Stomach (tissue), 8 donors: ENCODE measurements at regions not wholly inside any gene's neighbourhood (a gene's known extent, or its start where the extent isn't known, plus 50 kb on each side); places are given as distances from the start of the nearest gene placed in this dataset.

Experiments used
- DNase-seq, 2 donors: peaks; one replicate each; pipeline versions ENCODE4 v3.0.0 to v3.0.0-alpha.2; 2013 to 2019
- H3K27ac ChIP-seq, 5 donors: fragments of 200-600 bp in 4 of 5; sonication (generic) in 4 of 5; one replicate each; pipeline ENCODE4 v1.5.1; 2013 to 2019; ENCODE audit warnings: mild to moderate bottlenecking in 1 of 5, moderate library complexity in 1 of 5
- H3K27me3 ChIP-seq, 3 donors: fragments of 200-600 bp; sonication (generic); one replicate each; pipeline ENCODE4 v1.5.1; 2017 to 2019; ENCODE audit warnings: mixed run types in 1 of 3
- H3K36me3 ChIP-seq, 4 donors: fragments of 200-600 bp; sonication (generic); 1 replicate in 3 of 4; 2 replicates in 1 of 4; pipeline ENCODE4 v1.5.1; 2016 to 2019
- H3K4me1 ChIP-seq, 4 donors: fragments of 200-600 bp; sonication (generic); one replicate each; pipeline ENCODE4 v1.5.1; 2016 to 2019
- H3K4me3 ChIP-seq, 4 donors: fragments of 200-600 bp; sonication (generic) in 3 of 4; one replicate each; pipeline ENCODE4 v1.5.1; 2016 to 2019; ENCODE audit warnings: mild to moderate bottlenecking in 1 of 4
- H3K9me3 ChIP-seq, 4 donors: fragments of 200-600 bp; sonication (generic); one replicate each; pipeline ENCODE4 v1.5.1; 2016 to 2019
- EP300 ChIP-seq: sonication (generic); formaldehyde crosslinking; IDR thresholded peaks from one replicate; pipeline ENCODE4 v1.6.1; 2017; ENCODE audit warnings: antibody characterized with exemption
- POLR2A ChIP-seq, 4 donors: fragments of 450-650 bp; IDR thresholded peaks; one replicate each; pipeline ENCODE4 v1.6.1; 2016; ENCODE audit warnings: antibody characterized with exemption in 4 of 4, control low read depth in 2 of 4, mild to moderate bottlenecking in 1 of 4, moderate library complexity in 1 of 4
- POLR2AphosphoS5 ChIP-seq, 3 donors: sonication (generic); formaldehyde crosslinking; IDR thresholded peaks; one replicate each; pipeline ENCODE4 v1.6.1; 2016; ENCODE audit warnings: antibody characterized with exemption in 3 of 3
- WGBS, 5 donors: extraction: QIAGEN DNeasy Blood & Tissue Kit in 3 of 5; methylation state at CpG; one replicate each; pipeline versions ENCODE4 v1.1.5 to v1.1.7; 2013 to 2018; 5-methylcytosine and 5-hydroxymethylcytosine counted together
- intact Hi-C: fragments of 100-400 bp; cut with DNase I; formaldehyde crosslinking; loops from one replicate; pipeline ENCODE4 v1.15.1; 2023; ENCODE audit warnings: low total_unique reads
- TF ChIP-seq, protein P1 (sequence below), 7 experiments: fragments of 450-650 bp in 4 of 7; fragments of 200-600 bp in 3 of 7; sonication (generic) in 3 of 7; IDR thresholded peaks; one replicate each; pipeline ENCODE4 v1.5.1; 2016 to 2019; ENCODE audit warnings: antibody characterized with exemption in 7 of 7, control low read depth in 2 of 7, mild to moderate bottlenecking in 1 of 7
- donor health status: healthy with polysubstance abuse.
- donor health status: Bipolar disorder and iron deficiency.
- donor health status: healthy.

DNA sequence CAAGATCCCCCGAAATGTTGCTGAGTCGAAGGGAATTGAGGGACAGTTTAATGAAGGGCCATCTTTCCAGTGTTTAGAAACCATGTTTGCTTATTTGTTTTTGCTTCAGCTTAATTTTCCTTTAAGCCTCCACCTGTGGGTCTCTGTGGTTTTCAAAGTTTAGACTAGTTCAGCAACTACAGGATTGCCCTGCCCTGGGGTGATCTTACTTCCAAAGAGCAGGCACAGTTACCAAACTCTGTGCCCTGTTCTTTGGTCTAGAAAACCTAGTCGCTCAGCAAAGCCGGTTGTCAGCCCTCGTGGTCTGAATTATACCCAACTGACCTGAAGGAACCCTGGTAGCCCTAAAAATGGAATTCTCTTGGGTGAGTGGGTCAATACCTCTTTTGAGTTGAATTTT lies 219.2 kb upstream of the GMDS start:
- 84 to 95% (median 90%) methylated on average over 5 of the region's 5 CpGs for WGBS, 5 donors
- no peak overlapping the region for H3K4me3 ChIP-seq
- intact Hi-C loops: no loop called here
- no peak for DNase-seq
- no peak overlapping the region for H3K27ac ChIP-seq
- H3K36me3 ChIP-seq: no peaks in the 10 kb centered on the region
- no peaks in the 10 kb centered on the region for H3K9me3 ChIP-seq
- TF ChIP-seq POLR2A (IDR thresholded peaks at IDR 0.05): no peak
- no peak for TF ChIP-seq POLR2AphosphoS5 (IDR thresholded peaks at IDR 0.05)
- TF ChIP-seq, protein P1, sequence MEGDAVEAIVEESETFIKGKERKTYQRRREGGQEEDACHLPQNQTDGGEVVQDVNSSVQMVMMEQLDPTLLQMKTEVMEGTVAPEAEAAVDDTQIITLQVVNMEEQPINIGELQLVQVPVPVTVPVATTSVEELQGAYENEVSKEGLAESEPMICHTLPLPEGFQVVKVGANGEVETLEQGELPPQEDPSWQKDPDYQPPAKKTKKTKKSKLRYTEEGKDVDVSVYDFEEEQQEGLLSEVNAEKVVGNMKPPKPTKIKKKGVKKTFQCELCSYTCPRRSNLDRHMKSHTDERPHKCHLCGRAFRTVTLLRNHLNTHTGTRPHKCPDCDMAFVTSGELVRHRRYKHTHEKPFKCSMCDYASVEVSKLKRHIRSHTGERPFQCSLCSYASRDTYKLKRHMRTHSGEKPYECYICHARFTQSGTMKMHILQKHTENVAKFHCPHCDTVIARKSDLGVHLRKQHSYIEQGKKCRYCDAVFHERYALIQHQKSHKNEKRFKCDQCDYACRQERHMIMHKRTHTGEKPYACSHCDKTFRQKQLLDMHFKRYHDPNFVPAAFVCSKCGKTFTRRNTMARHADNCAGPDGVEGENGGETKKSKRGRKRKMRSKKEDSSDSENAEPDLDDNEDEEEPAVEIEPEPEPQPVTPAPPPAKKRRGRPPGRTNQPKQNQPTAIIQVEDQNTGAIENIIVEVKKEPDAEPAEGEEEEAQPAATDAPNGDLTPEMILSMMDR (IDR thresholded peaks at IDR 0.05): no peak
- TF ChIP-seq EP300: no peak
- H3K4me1 ChIP-seq: no peaks in the 10 kb centered on the region
- H3K27me3 ChIP-seq: peaks cover 0 to 16% (median 0%) of the 10 kb centered on the region in 3 donors

DNA sequence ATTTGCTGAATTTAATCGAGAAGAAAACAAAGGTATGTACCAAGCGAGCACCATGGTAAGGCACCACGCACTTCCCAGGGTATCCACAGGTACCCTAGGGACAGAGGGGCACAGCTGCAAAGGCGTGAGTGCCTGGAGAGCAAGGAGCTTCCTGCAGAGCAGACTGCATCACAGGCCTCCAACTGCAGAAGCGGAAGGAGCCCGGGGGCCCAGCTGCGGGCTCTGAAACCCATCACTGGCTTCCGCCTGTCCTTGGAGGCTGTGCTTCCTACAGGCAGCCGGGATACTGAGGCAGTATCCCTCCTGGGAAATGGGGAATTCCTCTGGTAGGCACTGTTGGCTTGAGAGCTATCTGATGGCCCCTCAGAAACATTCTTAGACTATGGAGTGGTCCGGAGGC lies 217.4 kb upstream of the GMDS start:
- Histone ChIP-seq H3K36me3 (no peaks in the 10 kb centered on the region), H3K9me3 (no peaks in the 10 kb centered on the region), H3K4me1 (no peaks in the 10 kb centered on the region), H3K4me3 (no peak overlapping the region), H3K27me3 (peaks cover 0 to 15% (median 0%) of the 10 kb centered on the region in 3 donors), H3K27ac (no peak overlapping the region)
- 86 to 94% (median 90%) methylated on average over 6 to 10 of the region's 10 CpGs for WGBS, 5 donors
- no peak for TF ChIP-seq EP300
- no peak for TF ChIP-seq POLR2AphosphoS5 (IDR thresholded peaks at IDR 0.05)
- TF ChIP-seq, protein P1 (IDR thresholded peaks at IDR 0.05): no peak
- intact Hi-C loops: no loop called here
- DNase-seq: no peak

DNA sequence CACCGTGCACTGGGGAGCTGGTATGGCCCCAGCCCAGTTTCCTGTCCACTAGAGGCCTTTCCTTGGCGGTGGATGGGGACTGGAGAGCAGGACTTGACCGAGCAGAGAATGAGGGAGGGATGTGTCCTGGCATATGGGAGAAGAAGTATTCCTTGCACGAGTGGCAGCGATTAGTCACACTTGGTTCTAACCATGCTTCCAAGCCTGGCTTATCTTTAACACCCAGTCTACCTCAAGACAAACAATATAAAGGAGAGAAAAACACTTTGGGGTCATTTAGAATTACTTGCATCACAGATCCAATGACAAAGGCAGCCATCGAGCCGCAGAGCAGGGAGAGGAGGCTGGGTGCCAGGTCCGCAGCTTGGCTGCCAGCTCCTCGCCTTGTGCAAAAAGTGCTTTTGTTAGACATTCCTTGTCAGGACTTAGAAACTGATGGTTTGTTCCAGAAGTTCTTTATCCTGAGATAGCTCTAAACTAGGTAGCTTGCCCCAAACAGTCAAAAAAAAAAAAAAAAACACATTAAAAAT lies 214.9 kb upstream of the GMDS start:
- no peaks in the 10 kb centered on the region for H3K9me3 ChIP-seq
- no peak for DNase-seq
- no peaks in the 10 kb centered on the region for H3K36me3 ChIP-seq
- TF ChIP-seq POLR2AphosphoS5 (IDR thresholded peaks at IDR 0.05): no peak
- H3K27ac ChIP-seq: no peak overlapping the region
- 71 to 81% (median 77%) methylated on average over 8 to 9 of the region's 9 CpGs for WGBS, 5 donors
- H3K27me3 ChIP-seq: no peaks in the 10 kb centered on the region
- no peak overlapping the region for H3K4me3 ChIP-seq
- intact Hi-C loops: no loop called here
- no peaks in the 10 kb centered on the region for H3K4me1 ChIP-seq

DNA sequence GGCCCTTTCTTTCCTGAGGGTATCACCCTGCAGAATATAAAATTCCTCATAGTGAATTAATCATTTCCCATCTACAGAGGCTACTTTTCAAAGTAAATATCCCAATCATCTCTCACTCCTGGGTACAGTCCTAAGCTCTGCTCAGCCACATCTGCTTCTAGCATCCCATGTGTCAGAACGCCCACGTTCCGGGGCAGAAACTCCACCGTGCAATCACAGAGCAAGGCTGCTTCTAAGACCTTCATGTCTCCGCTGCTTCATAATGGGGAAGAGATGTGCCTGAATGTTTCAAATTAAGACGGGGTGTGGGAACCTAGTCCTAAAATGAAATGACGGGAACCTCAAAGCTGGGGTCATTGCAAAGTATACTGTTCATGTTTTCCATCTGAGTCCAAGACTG lies 208.8 kb upstream of the GMDS start:
- intact Hi-C loops: loop anchor here (10.0 kb wide), 1 partner anchor 181 kb away; no protein-coding TSS in a partner anchor

DNA sequence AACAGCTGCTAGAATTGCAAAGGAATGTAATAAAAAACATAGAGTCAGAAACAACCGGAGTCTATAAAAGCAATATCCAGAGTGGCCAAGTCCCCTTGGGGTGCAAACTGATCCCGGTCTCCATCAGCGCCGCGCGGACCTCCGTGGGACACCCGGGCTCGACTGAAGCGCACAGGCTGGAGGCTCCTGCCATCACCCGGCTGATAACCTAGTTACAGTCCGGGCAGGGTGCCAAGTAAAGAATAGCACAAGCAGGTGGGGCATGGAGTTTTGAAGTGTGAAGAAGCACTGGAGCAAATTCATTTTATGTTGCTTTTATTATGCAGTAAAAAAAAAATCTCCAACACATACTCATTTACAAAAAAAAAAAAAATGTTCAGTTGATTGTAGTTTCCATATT lies 205.1 kb upstream of the GMDS start:
- Histone ChIP-seq H3K9me3 (no peaks in the 10 kb centered on the region), H3K4me3 (no peak overlapping the region), H3K27ac (no peak overlapping the region), H3K27me3 (no peaks in the 10 kb centered on the region), H3K4me1 (peaks cover 0 to 7% (median 1%) of the 10 kb centered on the region in 4 donors), H3K36me3 (no peaks in the 10 kb centered on the region)
- DNase-seq: peak; percentile 76 to 80
- intact Hi-C loops: loop anchor here (10.0 kb wide), 1 partner anchor 184 kb away; no protein-coding TSS in a partner anchor
- TF ChIP-seq EP300 (no peak), POLR2AphosphoS5 (IDR thresholded peaks at IDR 0.05) (no peak), POLR2A (IDR thresholded peaks at IDR 0.05) (no peak)
- TF ChIP-seq, protein P1 (IDR thresholded peaks at IDR 0.05): no peak
- WGBS, 5 donors: 26 to 56% (median 38%) methylated on average over 12 of the region's 12 CpGs

More for the DNA sequence above, 208.8 kb upstream of the GMDS start:
- Histone ChIP-seq H3K9me3 (no peaks in the 10 kb centered on the region), H3K36me3 (no peaks in the 10 kb centered on the region), H3K27ac (no peak overlapping the region), H3K4me3 (no peak overlapping the region), H3K4me1 (peaks cover 0 to 3% (median under 1%) of the 10 kb centered on the region in 4 donors), H3K27me3 (no peaks in the 10 kb centered on the region)
- 94 to 97% (median 95%) methylated on average over 7 of the region's 7 CpGs for WGBS, 5 donors
- no peak for DNase-seq
- TF ChIP-seq POLR2A (IDR thresholded peaks at IDR 0.05) (no peak), POLR2AphosphoS5 (IDR thresholded peaks at IDR 0.05) (no peak), EP300 (no peak)
- TF ChIP-seq, protein P1 (IDR thresholded peaks at IDR 0.05): no peak
